Stimulated activated CD8-positive, alpha-beta memory T cell treated with anti-CD3 and anti-CD28 coated beads, Interleukin-4, amount 100 ng/mL, for 24 hours (primary cell): ENCODE measurements at regions not wholly inside any gene's neighbourhood (a gene's known extent, or its start where the extent isn't known, plus 50 kb on each side); places are given as distances from the start of the nearest gene placed in this dataset.
"Not testable (repeated sequence)": the region's sequence is repeated elsewhere in the genome, so short reads cannot be mapped to it uniquely, and the experiment has no call there.

ENCODE experiments used
- DNase-seq: peaks from one replicate; pipeline ENCODE4 v3.0.0-alpha.2; 2020; ENCODE audit warnings: low read depth

GRCh38 chr13:50274181-50274580 lies 258.9 kb downstream of the KCNRG start:
- DNase-seq = no peak

GRCh38 chr13:50275392-50276063 lies 260.3 kb downstream of the KCNRG start:
- DNase-seq = no peak

GRCh38 chr13:50276550-50276949 lies 261.3 kb downstream of the KCNRG start:
- DNase-seq = no peak

DNA sequence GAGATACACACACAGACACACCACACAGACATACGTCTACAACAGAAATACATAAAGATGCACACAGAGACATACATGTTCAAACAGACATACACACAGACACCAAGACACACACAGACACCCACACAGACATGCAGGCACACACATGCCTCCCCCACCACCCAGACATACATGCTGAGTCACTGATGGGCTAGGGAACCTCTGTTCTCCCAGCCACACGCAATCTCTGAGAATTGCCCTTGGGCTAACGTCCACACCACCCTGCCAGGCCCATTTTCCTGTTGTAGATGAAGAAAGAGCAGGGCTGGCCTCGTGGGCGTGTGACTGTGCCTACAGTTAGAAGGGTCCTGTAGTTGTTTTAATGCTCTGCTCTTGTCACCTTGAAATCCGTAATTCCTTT lies 261.9 kb downstream of the KCNRG start:
- no peak for DNase-seq

- no peak for DNase-seq
These were observed 262.7 kb downstream of the KCNRG start for GRCh38 chr13:50277906-50278305.

GRCh38 chr13:50280441-50280937 lies 265.2 kb downstream of the KCNRG start:
- no peak for DNase-seq

GRCh38 chr13:50282016-50282415 lies 266.8 kb downstream of the KCNRG start:
- DNase-seq = no peak

DNA sequence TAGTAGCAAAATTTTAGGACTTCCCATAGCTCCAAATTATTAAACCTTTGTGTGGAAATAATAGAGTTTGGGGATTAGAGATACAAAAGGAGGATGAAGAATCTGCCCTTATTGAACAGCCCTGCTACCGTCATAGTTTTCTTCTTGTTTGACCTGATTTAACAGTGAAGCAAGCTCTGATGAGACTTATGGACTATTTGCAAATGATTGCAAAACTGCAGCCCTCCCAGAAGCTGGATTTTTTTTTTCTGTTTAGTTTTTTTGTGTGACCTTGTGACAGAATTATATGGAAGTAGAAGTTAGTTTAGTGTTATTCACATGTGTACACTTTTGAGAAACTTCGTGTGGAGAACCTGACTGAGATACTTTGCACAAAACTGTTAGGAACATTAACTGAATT lies 267.8 kb downstream of the KCNRG start:
- no peak for DNase-seq

GRCh38 chr13:50284540-50284939 lies 269.3 kb downstream of the KCNRG start:
- DNase-seq = no peak

GRCh38 chr13:50285283-50285682 lies 270.0 kb downstream of the KCNRG start:
- no peak for DNase-seq

DNA sequence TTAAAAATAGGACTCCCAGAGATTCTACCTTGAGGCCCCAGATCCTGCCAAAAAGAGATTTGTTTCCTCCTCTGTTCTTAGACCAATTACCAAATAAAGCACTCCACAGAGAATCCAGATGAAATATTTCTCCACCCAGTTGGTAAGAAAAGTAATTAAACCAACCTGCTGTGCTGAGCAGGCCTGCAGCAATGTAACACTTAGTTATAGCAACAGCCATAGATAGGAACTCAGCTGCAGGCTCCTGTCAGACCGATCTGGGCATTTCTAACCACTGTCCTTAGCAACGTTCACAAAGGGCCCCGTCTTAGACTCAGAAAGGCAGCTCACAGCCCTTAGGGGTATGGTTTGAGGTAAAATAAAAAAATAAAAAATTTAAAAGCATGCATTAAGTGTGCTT lies 271.1 kb downstream of the KCNRG start:
- DNase-seq = no peak

DNA sequence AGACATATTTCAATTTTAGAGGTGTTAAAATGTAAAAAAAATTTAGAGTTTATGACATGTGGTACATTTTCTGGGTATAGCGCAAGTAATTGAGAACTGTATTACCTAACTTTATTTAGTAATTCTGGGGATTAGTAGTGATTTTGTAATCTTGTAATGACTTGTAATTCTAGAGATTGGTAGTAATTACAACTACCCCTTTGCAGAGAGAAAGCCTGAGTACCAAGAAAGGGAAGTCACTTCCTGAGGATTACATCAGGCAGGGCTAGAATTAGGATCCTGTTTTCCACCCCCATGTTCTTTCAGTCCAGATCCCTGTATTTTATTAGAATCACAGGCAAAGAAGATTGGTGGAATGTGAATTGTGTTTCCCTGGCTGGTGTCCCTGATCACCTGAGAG lies 274.9 kb downstream of the KCNRG start:
- no peak for DNase-seq

GRCh38 chr13:50291611-50292010 lies 276.4 kb downstream of the KCNRG start:
- DNase-seq = no peak

DNA sequence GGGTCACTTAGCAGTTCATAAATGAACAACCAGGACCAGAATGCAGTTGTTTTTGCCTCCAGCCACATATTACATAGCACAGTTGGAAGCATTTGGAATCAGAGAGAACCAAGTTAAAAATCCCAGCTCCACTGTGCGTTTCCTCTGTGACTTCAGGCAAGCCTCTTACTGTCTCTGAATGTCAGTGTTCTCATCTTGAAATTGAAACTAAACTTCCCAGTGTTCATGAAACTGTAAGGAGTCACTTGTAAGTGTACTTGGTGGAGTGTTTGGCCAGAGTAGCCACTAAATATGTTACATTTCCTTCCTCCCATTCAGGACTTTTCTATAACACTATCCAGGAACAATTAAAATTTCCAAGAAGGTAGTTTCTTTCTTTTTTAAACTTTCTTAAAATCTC lies 276.8 kb downstream of the KCNRG start:
- no peak for DNase-seq

DNA sequence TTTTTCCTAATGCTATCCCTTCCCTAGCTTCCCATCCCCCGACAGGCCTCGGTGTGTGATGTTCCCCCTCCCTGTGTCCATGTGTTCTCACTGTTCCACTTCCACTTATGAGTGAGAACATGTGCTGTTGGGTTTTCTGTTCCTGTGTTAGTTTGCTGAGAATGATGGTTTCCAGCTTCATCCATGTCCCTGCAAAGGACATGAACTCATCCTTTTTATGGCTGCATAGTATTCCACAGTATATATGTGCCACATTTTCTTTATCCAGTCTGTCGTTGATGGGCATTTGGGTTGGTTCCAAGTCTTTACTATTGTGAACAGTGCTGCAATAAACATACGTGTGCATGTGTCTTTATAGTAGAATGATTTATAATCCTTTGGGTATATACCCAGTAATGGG lies 279.2 kb downstream of the KCNRG start:
- DNase-seq = not testable (repeated sequence)

DNA sequence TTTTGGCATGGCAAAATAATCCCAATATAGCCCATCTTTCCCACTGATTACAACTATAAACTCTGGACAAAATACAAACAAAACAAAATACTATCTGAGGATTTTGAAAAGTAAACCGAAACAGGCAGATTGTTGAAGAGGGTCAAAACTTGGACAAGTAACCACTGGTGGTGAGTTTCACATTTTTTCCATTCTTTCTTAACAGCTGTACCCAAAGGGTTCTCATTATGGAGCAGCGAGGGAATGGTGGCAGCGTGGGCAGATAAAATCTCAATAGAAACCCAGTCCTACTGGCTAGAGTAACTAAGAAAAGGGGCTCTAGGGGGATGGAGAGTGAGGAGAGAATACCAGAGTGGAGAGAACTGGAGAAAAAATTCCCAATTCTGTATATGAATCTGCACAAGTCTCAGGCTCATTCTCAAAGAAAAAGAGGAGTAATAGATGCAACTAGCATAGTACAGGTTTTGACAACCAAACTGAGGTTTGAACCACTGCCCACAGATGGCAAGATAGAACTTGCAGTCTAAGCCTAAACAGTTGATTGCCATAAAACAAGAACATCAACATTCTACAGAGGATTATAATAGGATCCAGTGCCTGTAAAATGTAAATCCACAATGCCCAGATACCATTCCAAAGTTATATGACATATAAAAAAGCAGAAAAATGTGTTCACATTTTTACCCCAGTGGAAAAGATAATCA lies 284.5 kb downstream of the KCNRG start:
- no peak for DNase-seq

- no peak for DNase-seq
These were observed 288.9 kb downstream of the KCNRG start for GRCh38 chr13:50303963-50304721.

- no peak for DNase-seq
These were observed 290.9 kb downstream of the KCNRG start for GRCh38 chr13:50306156-50306555.

DNA sequence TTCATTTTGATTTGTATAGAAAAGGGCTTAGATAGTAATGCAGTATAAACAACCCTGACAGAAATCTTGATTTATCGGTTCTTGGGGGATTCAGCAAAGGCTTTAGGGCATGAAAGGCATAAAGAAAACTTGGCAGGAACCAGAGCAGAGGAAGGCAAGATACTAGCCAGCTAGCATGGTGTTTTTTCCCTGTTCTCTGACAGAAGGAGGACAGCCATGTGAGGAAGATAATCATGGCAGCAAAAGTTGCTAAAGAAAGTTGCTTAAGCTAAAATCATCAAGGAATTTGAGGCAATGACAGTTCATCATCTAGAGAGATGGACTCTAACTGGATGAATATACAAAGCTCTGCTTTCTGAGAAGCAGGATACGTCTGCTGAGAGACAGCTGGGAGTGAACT lies 294.1 kb downstream of the KCNRG start:
- no peak for DNase-seq

DNA sequence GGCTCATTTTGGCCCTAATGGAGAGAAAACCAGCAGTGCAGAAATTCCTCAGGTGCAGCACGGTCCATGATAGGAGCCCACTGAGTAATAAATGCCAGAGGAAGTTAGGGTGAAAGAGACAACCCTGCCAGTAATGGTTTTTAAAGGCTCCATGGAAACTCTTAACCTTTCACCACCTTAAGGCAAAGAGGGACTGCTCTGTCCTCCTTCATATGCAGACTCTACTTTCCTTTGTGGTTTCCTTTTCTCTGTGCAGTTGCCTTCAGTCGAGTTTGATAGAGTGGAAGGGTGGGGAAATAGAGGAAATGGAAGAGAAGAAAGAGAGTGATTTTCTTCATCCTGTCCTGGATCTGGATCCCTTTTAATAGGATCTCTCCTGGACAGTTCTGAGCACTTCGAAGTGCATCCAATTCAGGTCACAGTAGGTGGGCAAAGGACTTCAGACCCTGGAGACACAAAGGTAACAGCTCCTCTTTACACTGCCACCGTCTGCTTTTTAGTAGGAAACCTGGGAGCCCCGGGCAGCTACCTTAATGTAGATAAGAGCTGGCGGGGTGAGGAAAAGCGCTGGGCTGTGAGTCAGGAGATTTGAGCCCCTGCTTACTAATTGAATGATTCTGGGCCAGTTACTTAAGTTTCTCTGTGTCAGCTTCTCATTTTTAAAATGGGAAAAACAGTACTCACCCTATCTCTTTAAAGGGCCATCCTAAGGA lies 294.8 kb downstream of the KCNRG start:
- DNase-seq = no peak

GRCh38 chr13:50310734-50311133 lies 295.5 kb downstream of the KCNRG start:
- no peak for DNase-seq

DNA sequence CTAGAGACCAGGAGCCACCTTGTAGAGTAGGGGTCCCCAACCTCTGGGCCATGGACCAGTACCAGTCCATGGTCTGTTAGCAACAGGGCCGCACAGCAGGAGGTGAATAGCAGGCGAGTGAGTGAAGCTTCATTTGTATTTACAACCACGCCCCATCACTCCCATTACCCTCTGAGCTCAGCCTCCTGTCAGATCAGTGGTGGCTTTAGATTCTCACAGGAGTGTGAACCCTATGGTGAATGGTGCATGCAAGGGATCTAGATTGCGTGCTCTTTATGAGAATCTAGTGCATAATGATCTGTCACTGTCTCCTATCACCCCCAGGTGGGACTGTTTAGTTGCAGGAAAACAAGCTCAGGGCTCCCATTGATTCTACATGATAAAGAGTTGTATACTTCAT lies 303.6 kb downstream of the KCNRG start:
- no peak for DNase-seq
